Mucosa of descending colon (tissue), 3 donors: ENCODE measurements at regions not wholly inside any gene's neighbourhood (a gene's known extent, or its start where the extent isn't known, plus 50 kb on each side); places are given as distances from the start of the nearest gene placed in this dataset.
A peak's percentile ranks its signal among the peaks of the same experiment; 100 is the strongest.

Experiments used
- ATAC-seq: fragments of 200-7000 bp; cut with Tn5 transposase; one replicate; pipeline ENCODE4 v1.9.1; 2020; ENCODE audit warnings: mild to moderate bottlenecking, moderate library complexity
- DNase-seq, 3 donors: peaks; one replicate each; pipeline ENCODE4 v3.0.0-alpha.2; 2020
- H3K36me3 ChIP-seq: fragments of 200-600 bp; one replicate; pipeline ENCODE4 v1.8.0; 2021; ENCODE audit warnings: low read depth, mild to moderate bottlenecking
- H3K4me1 ChIP-seq: fragments of 200-600 bp; one replicate; pipeline ENCODE4 v1.8.0; 2021; ENCODE audit warnings: low read depth, mild to moderate bottlenecking
- H3K4me3 ChIP-seq: fragments of 200-600 bp; one replicate; pipeline ENCODE4 v1.8.0; 2021; ENCODE audit warnings: mild to moderate bottlenecking
- H3K9me3 ChIP-seq: fragments of 200-600 bp; one replicate; pipeline ENCODE4 v1.8.0; 2021; ENCODE audit warnings: mild to moderate bottlenecking
- CTCF ChIP-seq: fragments of 200-600 bp; IDR thresholded peaks from one replicate; pipeline ENCODE4 v1.8.0; 2022; ENCODE audit warnings: antibody characterized with exemption, mild to moderate bottlenecking
- intact Hi-C, 2 donors: fragments of 100-400 bp; cut with DNase I in 1 of 2; cut with micrococcal nuclease in 1 of 2; formaldehyde crosslinking; loops; one replicate each; pipeline versions ENCODE4 v1.11.0 to v1.11.1; 2022; cut with DNase I, micrococcal nuclease
- donor health status: DM: no; HTN: no; CAD: no; lungs with moderate emphysema.
- donor health status: DM: no; HTN: no; CAD: no.
- donor health status: DM: no; HTN: yes; CAD: no.

- no peak for TF ChIP-seq CTCF
- peak; percentile 20 to 59 (median 36) for DNase-seq
- intact Hi-C loops, result no loop called here
- H3K4me3 ChIP-seq, result no peak overlapping the region
- ATAC-seq, result peak; percentile 86
- no peaks in the 10 kb centered on the region for H3K9me3 ChIP-seq
- no peaks in the 10 kb centered on the region for H3K4me1 ChIP-seq
- H3K36me3 ChIP-seq, result no peaks in the 10 kb centered on the region
Measured at GRCh38 chr6:2558098-2558680, 192.5 kb downstream of the MYLK4 start.

GRCh38 chr6:2557181-2557720 is 193.5 kb downstream of the MYLK4 start:
- Histone ChIP-seq H3K4me1 (no peaks in the 10 kb centered on the region), H3K36me3 (no peaks in the 10 kb centered on the region), H3K4me3 (no peak overlapping the region), H3K9me3 (no peaks in the 10 kb centered on the region)
- DNase-seq (no peak), ATAC-seq (no peak)
- TF ChIP-seq CTCF, result no peak
- intact Hi-C loops, result no loop called here

- no peak for TF ChIP-seq CTCF
Measured at GRCh38 chr6:2556761-2557160, 194.0 kb downstream of the MYLK4 start.

GRCh38 chr6:2554651-2555260 is 196.0 kb downstream of the MYLK4 start:
- TF ChIP-seq CTCF, result no peak
- no peaks in the 10 kb centered on the region for H3K4me1 ChIP-seq
- DNase-seq (no peak), ATAC-seq (no peak)
- intact Hi-C loops, result no loop called here
- H3K36me3 ChIP-seq, result no peaks in the 10 kb centered on the region
- no peak overlapping the region for H3K4me3 ChIP-seq
- no peaks in the 10 kb centered on the region for H3K9me3 ChIP-seq

More at GRCh38 chr6:2556761-2557160, 194.0 kb downstream of the MYLK4 start:
- Histone ChIP-seq H3K4me3 (no peak overlapping the region), H3K4me1 (no peaks in the 10 kb centered on the region), H3K9me3 (no peaks in the 10 kb centered on the region), H3K36me3 (no peaks in the 10 kb centered on the region)
- ATAC-seq, result no peak
- no peak for DNase-seq
- intact Hi-C loops, result no loop called here

GRCh38 chr6:2552526-2553154 is 198.1 kb downstream of the MYLK4 start:
- no peaks in the 10 kb centered on the region for H3K9me3 ChIP-seq
- DNase-seq (no peak), ATAC-seq (no peak)
- TF ChIP-seq CTCF, result no peak
- intact Hi-C loops, result no loop called here
- H3K4me3 ChIP-seq, result no peak overlapping the region
- no peaks in the 10 kb centered on the region for H3K36me3 ChIP-seq
- H3K4me1 ChIP-seq, result no peaks in the 10 kb centered on the region
